Activated CD4-positive, alpha-beta T cell treated with anti-CD3 and anti-CD28 coated beads, Interleukin-2, amount 50 U/mL, for 48 hours (primary cell): ENCODE measurements at regions not wholly inside any gene's neighbourhood (a gene's known extent, or its start where the extent isn't known, plus 50 kb on each side); places are given as distances from the start of the nearest gene placed in this dataset.
"Not testable (repeated sequence)": the region's sequence is repeated elsewhere in the genome, so short reads cannot be mapped to it uniquely, and the experiment has no call there.

Experiments
- DNase-seq, 2 experiments: peaks; one replicate each; pipeline ENCODE4 v3.0.0-alpha.2; 2020

GRCh38 chr9:25830381-25830780 lies 152.1 kb upstream of the TUSC1 start:
- DNase-seq, result no peak

GRCh38 chr9:25827626-25828025 lies 149.4 kb upstream of the TUSC1 start:
- no peak for DNase-seq

GRCh38 chr9:25816439-25816838 lies 138.2 kb upstream of the TUSC1 start:
- no peak for DNase-seq

- DNase-seq, result no peak
Observed at GRCh38 chr9:25814023-25814422, 135.8 kb upstream of the TUSC1 start.

GRCh38 chr9:25813478-25813877 lies 135.2 kb upstream of the TUSC1 start:
- DNase-seq, result no peak

DNA sequence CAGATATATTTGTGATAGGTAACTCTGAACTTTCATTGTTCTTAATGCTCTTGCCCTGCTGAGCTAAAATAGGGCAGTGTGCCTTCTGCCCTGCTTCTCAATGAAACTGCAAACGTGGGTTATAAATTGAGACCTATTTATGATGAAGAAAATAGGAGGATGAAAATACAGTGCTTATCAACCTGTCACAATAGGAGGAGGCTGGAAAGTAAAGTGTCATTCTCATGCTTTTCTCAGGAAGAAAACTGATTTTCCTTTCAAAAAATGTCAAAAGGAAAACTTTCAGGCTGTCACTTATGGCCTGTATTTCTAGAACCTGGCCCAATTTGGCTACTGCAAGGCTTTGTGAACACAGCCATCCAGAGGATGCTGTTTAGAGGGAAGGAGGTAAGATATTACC lies 130.3 kb upstream of the TUSC1 start:
- DNase-seq, result no peak

DNA sequence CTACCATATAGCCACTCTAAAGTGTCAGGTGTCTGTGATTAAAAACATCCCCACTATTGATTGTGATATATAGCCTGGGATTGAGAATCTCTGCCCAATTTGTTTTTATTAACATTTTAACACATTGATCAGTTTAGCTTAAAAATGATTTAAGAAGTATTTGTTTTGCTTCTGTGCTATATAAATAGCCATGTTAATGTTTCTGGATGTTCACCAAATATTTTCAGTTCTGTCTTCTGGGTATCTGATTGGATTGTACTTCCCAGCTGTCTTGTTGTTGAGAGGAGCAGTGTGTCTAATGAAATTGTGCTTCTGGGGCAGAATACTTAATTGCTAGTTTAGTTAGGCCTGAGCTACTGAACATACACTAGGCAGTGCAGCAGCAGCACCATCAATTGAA lies 126.6 kb upstream of the TUSC1 start:
- no peak for DNase-seq

DNA sequence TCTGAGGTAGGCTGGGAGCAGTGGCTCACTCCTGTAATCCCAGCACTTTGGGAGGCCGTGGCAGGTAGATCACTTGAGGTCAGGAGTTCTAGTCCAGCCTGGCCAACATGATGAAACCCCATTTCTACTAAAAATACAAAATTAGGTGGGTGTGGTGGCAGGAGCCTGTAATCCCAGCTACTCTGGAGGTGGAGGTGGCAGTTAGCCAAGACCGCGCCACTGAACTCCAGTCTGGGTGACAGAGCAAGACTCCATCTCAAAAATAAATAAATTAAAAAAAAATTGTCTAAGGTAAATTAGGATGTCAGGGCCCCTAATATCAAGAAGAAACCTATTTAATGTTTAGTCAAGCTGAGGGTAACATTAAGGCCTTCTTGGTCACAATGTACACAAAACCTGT lies 123.7 kb upstream of the TUSC1 start:
- not testable (repeated sequence) for DNase-seq

- no peak for DNase-seq
Observed at GRCh38 chr9:25773805-25774204, 95.6 kb upstream of the TUSC1 start.

DNA sequence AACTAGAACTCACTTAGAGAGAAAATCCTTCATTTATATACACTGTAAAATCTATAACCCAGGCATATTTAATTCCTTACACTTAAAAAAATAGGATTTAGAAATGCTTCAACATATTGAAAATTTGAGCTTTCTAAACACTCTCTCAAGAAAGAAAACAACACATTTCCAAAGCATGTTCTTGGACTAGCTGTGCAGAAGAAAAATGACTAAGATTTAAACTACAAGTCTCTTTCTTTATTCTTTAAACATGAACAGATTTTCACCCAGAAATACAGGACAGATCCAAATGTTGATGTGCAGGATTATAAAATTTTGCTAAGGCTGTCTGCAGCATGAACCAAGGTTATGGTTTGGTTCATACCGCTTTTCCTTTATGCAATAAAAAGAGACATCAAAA lies 77.7 kb upstream of the TUSC1 start:
- no peak for DNase-seq

DNA sequence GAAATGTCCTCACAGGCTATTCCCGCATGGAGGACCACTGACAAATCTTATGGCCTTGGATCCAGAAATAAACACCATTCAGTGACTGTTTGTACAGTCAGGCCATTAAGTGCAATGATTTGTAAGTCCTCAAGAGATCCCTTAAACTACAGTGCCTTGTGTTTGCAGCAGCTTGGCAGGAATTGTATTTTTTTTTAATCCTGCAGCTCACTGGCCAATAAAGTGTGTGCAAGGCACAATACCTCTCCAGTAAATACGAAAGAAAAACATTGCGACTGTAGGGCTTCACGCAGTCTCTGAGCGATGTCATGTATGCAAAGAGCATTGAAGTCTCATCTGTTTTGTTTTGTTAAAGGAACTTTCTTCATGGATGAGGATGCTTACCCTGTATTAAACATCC lies 74.2 kb upstream of the TUSC1 start:
- DNase-seq, result no peak

GRCh38 chr9:25742256-25742655 lies 64.0 kb upstream of the TUSC1 start:
- no peak for DNase-seq

DNA sequence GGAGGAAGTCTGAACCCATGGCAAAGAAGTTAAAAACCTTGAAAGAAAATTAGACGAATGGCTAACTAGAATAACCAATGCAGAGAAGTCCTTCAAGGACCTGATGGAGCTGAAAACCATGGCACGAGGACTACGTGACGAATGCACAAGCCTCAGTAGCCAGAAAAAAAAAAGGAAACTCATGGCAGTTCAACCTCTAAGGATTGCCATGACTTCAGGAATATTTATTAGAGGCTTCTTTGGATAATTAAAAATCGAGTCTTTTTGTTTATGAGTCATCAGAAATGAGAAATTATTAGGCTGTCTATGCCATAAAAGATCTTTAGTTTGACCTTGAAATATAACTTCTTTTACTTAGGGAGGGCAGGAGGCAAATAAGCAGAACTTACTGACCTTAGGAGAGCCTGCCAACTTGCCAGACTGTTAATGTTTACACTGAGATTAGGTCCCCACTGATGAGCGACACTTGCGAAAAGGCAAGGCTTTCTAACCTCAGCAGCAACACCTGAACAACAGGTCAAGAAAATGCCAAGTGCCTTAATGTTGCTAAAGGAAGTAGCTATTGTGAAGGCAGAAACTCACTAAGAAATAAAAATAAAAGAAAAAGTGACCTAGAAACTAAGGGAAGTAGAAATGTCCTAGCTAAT lies 55.2 kb upstream of the TUSC1 start:
- DNase-seq, result no peak

DNA sequence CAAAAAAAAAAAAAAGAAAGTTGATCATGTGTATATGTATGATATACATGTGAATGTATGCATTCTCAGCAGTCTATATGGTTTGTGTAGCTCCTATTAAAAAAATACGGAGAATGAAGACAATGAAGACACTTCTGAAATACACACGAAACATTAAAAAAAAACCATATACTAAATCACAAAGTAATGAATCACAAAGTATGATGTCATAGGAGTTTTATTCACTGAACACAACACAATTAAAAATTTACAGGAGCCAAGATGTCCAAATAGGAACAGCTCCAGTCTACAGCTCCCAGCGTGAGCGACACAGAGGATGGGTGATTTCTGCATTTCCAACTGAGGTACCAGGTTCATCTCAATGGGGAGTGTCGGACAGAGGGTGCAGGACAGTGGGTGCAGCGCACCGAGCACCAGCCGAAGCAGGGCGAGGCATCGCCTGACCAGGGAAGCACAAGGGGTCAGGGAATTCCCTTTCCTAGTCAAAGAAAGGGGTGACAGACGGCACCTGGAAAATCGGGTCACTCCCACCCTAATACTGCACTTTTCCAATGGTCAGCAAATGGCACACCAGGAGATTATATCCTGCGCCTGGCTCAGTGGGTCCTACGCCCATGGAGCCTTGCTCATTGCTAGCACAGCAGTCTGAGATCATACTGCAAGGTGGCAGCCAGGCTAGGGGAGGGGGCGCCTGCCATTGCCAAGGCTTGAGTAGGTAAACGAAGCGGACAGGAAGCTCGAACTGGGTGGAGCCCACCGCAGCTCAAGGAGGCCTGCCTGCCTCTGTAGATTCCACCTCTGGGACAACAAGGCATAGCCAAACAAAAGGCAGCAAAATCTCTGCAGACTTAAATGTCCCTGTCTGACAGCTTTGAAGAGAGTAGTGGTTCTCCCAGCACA lies 53.9 kb upstream of the TUSC1 start:
- not testable (repeated sequence) for DNase-seq
